ENCODE measurements at regions not wholly inside any gene's neighbourhood (a gene's known extent, or its start where the extent isn't known, plus 50 kb on each side); places are given as distances from the start of the nearest gene placed in this dataset.
A peak's percentile ranks its signal among the peaks of the same experiment; 100 is the strongest.
"Not testable (repeated sequence)": the region's sequence is repeated elsewhere in the genome, so short reads cannot be mapped to it uniquely, and the experiment has no call there.

DNA sequence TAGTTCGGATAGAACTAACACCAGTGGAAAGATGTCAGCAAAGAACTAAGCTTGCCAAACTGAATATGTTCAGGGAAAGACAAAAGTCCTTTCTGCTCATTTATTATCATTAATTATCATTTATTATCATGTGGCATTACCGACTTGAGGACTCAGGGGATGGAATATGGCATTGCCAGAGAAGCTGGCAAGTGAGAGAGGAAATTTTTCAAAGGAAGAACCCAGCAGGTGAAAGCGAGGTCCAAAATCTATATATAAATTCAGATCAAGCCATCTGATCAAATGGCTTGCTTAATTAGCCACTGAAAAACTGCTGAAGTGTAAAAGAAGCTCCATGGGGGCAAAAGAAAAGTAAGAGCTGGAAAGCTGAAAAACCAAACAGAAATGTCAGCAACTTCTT is 1049.6 kb upstream of the SEMA6A start:
- H3K36me3 ChIP-seq (ENCODE audit: control insufficient read depth, insufficient read depth, low read length): no peaks in the 10 kb centered on the region
- DNase-seq (ENCODE audit: low read depth) (no peak), FAIRE-seq (no peak)
- H3K27me3 ChIP-seq (ENCODE audit: control insufficient read depth, insufficient read depth, low read length): no peaks in the 10 kb centered on the region
- TF ChIP-seq, protein P1, sequence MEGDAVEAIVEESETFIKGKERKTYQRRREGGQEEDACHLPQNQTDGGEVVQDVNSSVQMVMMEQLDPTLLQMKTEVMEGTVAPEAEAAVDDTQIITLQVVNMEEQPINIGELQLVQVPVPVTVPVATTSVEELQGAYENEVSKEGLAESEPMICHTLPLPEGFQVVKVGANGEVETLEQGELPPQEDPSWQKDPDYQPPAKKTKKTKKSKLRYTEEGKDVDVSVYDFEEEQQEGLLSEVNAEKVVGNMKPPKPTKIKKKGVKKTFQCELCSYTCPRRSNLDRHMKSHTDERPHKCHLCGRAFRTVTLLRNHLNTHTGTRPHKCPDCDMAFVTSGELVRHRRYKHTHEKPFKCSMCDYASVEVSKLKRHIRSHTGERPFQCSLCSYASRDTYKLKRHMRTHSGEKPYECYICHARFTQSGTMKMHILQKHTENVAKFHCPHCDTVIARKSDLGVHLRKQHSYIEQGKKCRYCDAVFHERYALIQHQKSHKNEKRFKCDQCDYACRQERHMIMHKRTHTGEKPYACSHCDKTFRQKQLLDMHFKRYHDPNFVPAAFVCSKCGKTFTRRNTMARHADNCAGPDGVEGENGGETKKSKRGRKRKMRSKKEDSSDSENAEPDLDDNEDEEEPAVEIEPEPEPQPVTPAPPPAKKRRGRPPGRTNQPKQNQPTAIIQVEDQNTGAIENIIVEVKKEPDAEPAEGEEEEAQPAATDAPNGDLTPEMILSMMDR (IDR thresholded peaks at IDR 0.05; ENCODE audit: insufficient read depth, low read length, severe bottlenecking): no peak
- no peak overlapping the region for H3K4me3 ChIP-seq (ENCODE audit: low read depth, low read length)

DNA sequence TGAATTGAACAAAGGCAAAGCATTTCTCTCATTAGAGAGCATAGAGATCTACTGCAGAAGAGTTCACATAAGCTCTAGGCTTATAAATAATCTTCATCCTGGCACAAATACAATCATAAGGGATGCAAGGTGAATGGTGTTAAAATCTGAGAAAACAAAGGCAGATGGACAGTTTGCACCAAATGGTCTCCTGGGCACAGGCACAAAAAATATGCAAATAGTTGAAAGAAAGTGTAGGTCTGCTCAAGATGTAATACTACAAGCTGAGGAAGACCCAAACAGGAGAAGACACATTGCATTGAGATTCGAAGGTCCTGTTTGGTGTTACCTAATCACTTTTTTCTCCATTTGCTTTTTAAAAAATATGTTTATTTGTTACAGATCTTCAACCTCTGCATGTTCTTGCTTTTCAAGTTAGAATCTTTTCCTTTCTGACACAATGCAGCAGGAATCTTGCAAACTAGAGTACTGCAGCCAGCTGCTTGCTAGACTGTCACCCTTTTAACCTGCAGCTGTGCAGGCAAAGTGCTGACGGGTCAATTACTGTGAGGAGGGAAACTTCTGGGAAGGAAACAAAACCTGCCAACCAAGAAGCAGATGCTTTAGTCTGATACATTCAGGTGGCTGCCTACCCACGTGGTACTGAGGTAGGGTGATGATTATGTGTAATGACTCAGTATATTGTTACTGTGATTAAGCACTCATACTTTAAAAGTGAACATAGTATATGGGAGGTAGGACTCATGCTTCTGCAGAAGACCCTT is 1048.6 kb upstream of the SEMA6A start:
- Histone ChIP-seq H3K4me3 (ENCODE audit: low read depth, low read length) (no peak overlapping the region), H3K36me3 (ENCODE audit: control insufficient read depth, insufficient read depth, low read length) (no peaks in the 10 kb centered on the region), H3K27me3 (ENCODE audit: control insufficient read depth, insufficient read depth, low read length) (no peaks in the 10 kb centered on the region)
- TF ChIP-seq, protein P1 (IDR thresholded peaks at IDR 0.05; ENCODE audit: insufficient read depth, low read length, severe bottlenecking): no peak
- FAIRE-seq (no peak), DNase-seq (ENCODE audit: low read depth) (peak; percentile 62)

DNA sequence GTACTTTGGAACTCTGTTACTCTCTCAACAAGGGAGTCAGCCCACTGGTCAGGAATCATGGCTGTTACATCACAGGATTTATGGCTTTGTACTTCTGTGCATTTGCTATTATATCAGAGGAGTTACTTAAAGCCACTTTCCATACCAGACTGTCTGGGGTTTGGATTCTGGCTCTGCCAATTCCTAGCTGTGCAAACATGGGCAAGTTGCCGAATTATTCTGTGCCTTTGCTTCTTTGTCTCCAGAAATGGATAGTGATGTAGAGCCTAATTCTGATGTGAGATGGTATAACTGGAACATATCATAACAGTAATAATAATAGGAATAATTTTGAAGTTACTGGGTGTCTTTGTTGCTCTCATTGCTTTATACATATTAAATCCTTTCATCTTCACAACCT is 1047.3 kb upstream of the SEMA6A start:
- Histone ChIP-seq H3K4me3 (ENCODE audit: low read depth, low read length) (no peak overlapping the region), H3K27me3 (ENCODE audit: control insufficient read depth, insufficient read depth, low read length) (no peaks in the 10 kb centered on the region), H3K36me3 (ENCODE audit: control insufficient read depth, insufficient read depth, low read length) (no peaks in the 10 kb centered on the region)
- FAIRE-seq (no peak), DNase-seq (ENCODE audit: low read depth) (no peak)
- TF ChIP-seq, protein P1 (IDR thresholded peaks at IDR 0.05; ENCODE audit: insufficient read depth, low read length, severe bottlenecking): no peak

DNA sequence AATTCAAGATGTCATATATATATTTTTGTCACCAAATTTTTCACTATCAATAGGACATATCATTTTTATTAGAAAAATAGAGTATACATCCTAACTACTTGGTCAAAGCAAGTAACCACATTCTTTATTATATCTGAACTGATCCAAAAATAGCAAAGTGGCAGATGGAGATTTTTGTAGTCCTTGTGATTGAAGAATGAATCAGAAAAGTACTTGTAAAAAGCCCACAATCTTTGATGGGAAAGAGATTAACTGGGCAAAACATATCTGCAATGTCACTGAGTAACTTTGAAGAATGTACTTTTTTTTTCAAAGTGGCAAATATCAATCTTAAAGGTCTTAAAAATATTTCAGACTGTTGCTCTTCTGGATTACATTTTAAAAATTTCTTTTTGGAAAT is 1040.6 kb upstream of the SEMA6A start:
- no peak overlapping the region for H3K4me3 ChIP-seq (ENCODE audit: low read depth, low read length)
- DNase-seq (ENCODE audit: low read depth) (no peak), FAIRE-seq (no peak)
- H3K27me3 ChIP-seq (ENCODE audit: control insufficient read depth, insufficient read depth, low read length): no peaks in the 10 kb centered on the region
- TF ChIP-seq, protein P1 (IDR thresholded peaks at IDR 0.05; ENCODE audit: insufficient read depth, low read length, severe bottlenecking): no peak
- no peaks in the 10 kb centered on the region for H3K36me3 ChIP-seq (ENCODE audit: control insufficient read depth, insufficient read depth, low read length)

DNA sequence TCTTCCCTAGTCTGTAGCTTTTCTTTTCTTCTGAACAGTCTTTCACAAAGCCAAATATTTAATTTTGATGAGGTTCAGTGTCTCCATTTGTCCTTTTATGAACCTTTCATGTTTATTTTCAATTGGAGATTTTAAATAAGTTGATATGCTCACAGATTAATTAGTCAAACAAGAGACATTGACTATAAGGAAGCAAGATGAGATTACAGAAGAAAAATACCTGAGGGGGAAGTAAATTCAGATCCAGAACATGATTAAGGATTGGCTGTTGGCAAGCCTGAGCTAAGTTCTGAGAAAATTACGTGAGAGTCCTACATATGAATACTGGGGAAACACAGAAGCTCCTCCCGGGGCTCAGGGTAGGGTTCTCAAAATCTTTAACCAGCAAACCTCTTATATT is 1039.8 kb upstream of the SEMA6A start:
- Histone ChIP-seq H3K27me3 (ENCODE audit: control insufficient read depth, insufficient read depth, low read length) (no peaks in the 10 kb centered on the region), H3K36me3 (ENCODE audit: control insufficient read depth, insufficient read depth, low read length) (no peaks in the 10 kb centered on the region), H3K4me3 (ENCODE audit: low read depth, low read length) (no peak overlapping the region)
- TF ChIP-seq, protein P1 (IDR thresholded peaks at IDR 0.05; ENCODE audit: insufficient read depth, low read length, severe bottlenecking): no peak
- FAIRE-seq (no peak), DNase-seq (ENCODE audit: low read depth) (no peak)

DNA sequence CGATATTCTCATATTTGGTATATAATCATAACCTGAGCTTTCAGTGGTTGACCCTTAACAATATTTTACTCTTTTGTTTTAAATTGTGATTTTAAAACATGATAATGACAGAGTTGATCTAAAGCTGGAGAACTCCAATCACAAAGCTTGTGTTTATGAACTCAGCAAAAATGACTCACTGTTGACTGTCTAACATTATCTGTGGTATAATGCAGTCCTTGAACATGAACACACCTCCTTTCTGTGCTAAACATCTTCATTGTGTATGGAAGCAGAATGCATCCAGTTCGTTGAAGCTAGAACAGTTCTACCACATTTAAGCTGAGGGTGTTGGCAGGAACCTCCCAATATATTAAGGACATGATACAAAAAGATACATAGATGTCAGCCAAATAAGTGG is 1030.2 kb upstream of the SEMA6A start:
- TF ChIP-seq, protein P1 (IDR thresholded peaks at IDR 0.05; ENCODE audit: insufficient read depth, low read length, severe bottlenecking): no peak
- FAIRE-seq (no peak), DNase-seq (ENCODE audit: low read depth) (peak; percentile 12)
- H3K27me3 ChIP-seq (ENCODE audit: control insufficient read depth, insufficient read depth, low read length): no peaks in the 10 kb centered on the region
- H3K4me3 ChIP-seq (ENCODE audit: low read depth, low read length): no peak overlapping the region
- no peaks in the 10 kb centered on the region for H3K36me3 ChIP-seq (ENCODE audit: control insufficient read depth, insufficient read depth, low read length)

DNA sequence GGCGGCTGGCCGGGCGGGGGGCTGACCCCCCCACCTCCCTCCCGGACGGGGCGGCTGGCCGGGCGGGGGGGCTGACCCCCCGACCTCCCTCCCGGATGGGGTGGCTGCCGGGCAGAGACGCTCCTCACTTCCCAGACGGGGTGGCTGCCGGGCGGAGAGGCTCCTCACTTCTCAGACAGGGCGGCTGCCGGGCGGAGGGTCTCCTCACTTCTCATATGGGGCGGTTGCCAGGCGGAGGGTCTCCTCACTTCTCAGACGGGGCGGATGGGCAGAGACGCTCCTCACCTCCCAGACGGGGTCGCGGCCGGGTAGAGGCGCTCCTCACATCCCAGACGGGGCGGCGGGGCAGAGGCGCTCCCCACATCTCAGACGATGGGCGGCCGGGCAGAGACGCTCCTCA is 1025.2 kb upstream of the SEMA6A start:
- FAIRE-seq; H3K27me3 ChIP-seq (ENCODE audit: control insufficient read depth, insufficient read depth, low read length); DNase-seq (ENCODE audit: low read depth); H3K4me3 ChIP-seq (ENCODE audit: low read depth, low read length); H3K36me3 ChIP-seq (ENCODE audit: control insufficient read depth, insufficient read depth, low read length): not testable (repeated sequence)

Data from bronchial epithelial cell (primary cell).